Panc1 (cell line): ENCODE measurements at regions not wholly inside any gene's neighbourhood (a gene's known extent, or its start where the extent isn't known, plus 50 kb on each side); places are given as distances from the start of the nearest gene placed in this dataset.

Source experiments
- CTCF ChIP-seq: fragments of 450-650 bp; IDR thresholded peaks from 2 replicates; pipeline ENCODE4 v1.5.1; 2017; ENCODE audit warnings: mild to moderate bottlenecking
- POLR2AphosphoS5 ChIP-seq: IDR thresholded peaks from 2 replicates; pipeline ENCODE4 v1.6.1; 2012; ENCODE audit warnings: mild to moderate bottlenecking, low read depth, low read length, moderate library complexity
- REST ChIP-seq, 2 experiments: IDR thresholded peaks; 2 replicates each; pipeline ENCODE4 v1.6.1; 2011 to 2012; ENCODE audit warnings: low read depth in 2 of 2, control low read depth in 1 of 2, low read length in 1 of 2, mild to moderate bottlenecking in 1 of 2, moderate library complexity in 1 of 2; ENCODE audit not compliant: insufficient read depth in 1 of 2

DNA sequence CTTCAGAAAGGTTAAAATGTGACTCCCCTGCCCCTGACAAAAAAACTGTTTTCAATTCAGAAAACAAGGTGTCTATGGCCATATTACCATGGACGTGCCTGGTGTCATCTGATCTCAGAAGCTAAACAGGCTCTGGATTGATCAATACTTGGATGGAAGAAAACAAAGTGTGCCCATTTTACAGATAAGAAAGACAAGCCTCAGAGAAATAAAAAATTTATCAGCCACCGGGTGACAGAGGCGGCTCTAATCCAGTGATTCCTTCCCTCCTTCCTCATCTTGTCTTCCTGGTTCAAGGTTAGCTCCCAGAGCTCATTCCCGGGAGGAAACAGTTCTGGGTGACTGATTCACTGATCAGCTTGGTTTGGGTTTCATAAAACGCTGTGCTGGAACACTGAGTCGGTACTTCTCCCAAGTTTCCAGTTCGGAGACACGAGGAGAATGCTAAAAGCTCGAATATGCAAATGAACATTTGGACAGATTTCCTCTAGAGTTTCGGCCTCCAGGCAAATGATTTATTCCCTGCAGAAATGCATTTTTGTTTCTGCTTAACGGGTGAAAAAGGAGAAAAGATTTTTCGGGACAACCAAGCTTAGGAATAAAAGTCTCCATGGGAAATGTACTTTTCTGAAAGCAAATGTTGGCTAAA lies 211.2 kb downstream of the UQCRFS1 start:
- no peak for TF ChIP-seq POLR2AphosphoS5
- no peak for TF ChIP-seq CTCF
- no peak for TF ChIP-seq REST (IDR thresholded peaks at IDR 0.05; ENCODE audit: insufficient read depth in 1 of 2, low read depth in 2 of 2, low read length in 1 of 2)
